ENCODE measurements at regions not wholly inside any gene's neighbourhood (a gene's known extent, or its start where the extent isn't known, plus 50 kb on each side); places are given as distances from the start of the nearest gene placed in this dataset.

- H3K9ac ChIP-seq (ENCODE audit: extremely low read depth, insufficient read length, low read length), result no peak overlapping the region
- TF ChIP-seq CTCF (conservative IDR thresholded peaks at IDR 0.05), result no peak
These were observed 1565.5 kb downstream of the UQCRFS1 start for GRCh38 chr19:27647423-27647822.

More at GRCh38 chr19:27647423-27647822, 1565.5 kb downstream of the UQCRFS1 start:
- DNase-seq, result no peak
- peaks cover 1% of the 10 kb centered on the region; the same call in 1 of the 2 replicates for H3K27me3 Mint-ChIP-seq (ENCODE audit: low read depth)
- no peak overlapping the region for H2BK20ac ChIP-seq (ENCODE audit: low read depth, low read length, poor library complexity, severe bottlenecking)
- H2BK120ac ChIP-seq (ENCODE audit: low read depth, low read length, poor library complexity, severe bottlenecking), result no peak overlapping the region
- H3K79me1 ChIP-seq (ENCODE audit: insufficient read depth, low read depth, low read length, poor library complexity, severe bottlenecking), result no peaks in the 10 kb centered on the region
- no peaks in the 10 kb centered on the region for H4K20me1 ChIP-seq (ENCODE audit: control insufficient read depth, insufficient read depth, insufficient read length)
- peaks cover 0 to 16% (median 14%) of the 10 kb centered on the region in 3 experiments; a peak in 5 of 7 replicates for H3K36me3 Mint-ChIP-seq (ENCODE audit: insufficient read depth in 1 of 3, low read depth in 3 of 3)
- H3K9me3 Mint-ChIP-seq, result peaks cover 66 to 67% of the 10 kb centered on the region in 2 experiments
- H3K9me3 ChIP-seq (ENCODE audit: control insufficient read depth, low read depth, low read length), result peaks cover 59% of the 10 kb centered on the region
- no peak overlapping the region for H3K56ac ChIP-seq (ENCODE audit: insufficient read length, low read depth, low read length)
- H3K4ac ChIP-seq (ENCODE audit: low read depth, low read length), result no peak overlapping the region
- H3K79me2 ChIP-seq (ENCODE audit: insufficient read depth, low read length), result no peaks in the 10 kb centered on the region
- no peak overlapping the region for H2BK15ac ChIP-seq (ENCODE audit: low read depth, low read length)
- no peak overlapping the region for H3K4me3 Mint-ChIP-seq
- no peak overlapping the region for H4K8ac ChIP-seq (replicated peaks; ENCODE audit: insufficient read length, low read depth, low read length)
- H3K27ac Mint-ChIP-seq, result no peak overlapping the region
- H4K5ac ChIP-seq (ENCODE audit: insufficient read length, low read depth, low read length), result no peak overlapping the region
- H4K91ac ChIP-seq (ENCODE audit: insufficient read length, low read depth, low read length), result no peak overlapping the region
- no peak overlapping the region for H2AK5ac ChIP-seq (ENCODE audit: insufficient read length, low read length)
- H3K27ac ChIP-seq (ENCODE audit: insufficient read length, low read depth, low read length), result no peak overlapping the region
- H3K4me1 ChIP-seq (ENCODE audit: insufficient read depth, low read length), result no peaks in the 10 kb centered on the region
- no CpG with 5 or more reads among the region's 4 CpGs for WGBS (ENCODE audit: extremely low coverage, insufficient read length, low lambda C conversion rate)
- no peak overlapping the region for H3K18ac ChIP-seq (ENCODE audit: insufficient read length, low read depth, low read length)
- H3K4me2 ChIP-seq (ENCODE audit: insufficient read depth, insufficient read length, low read length), result no peak overlapping the region
- no peak overlapping the region for H2BK5ac ChIP-seq (ENCODE audit: insufficient read length, low read length)
- H3K23me2 ChIP-seq (ENCODE audit: insufficient read length, low read depth, low read length, poor library complexity, severe bottlenecking), result no peaks in the 10 kb centered on the region
- no peaks in the 10 kb centered on the region for H3K27me3 ChIP-seq (ENCODE audit: insufficient read depth, low read length)
- H2AFZ ChIP-seq (ENCODE audit: low read length), result no peak overlapping the region
- H2BK12ac ChIP-seq (ENCODE audit: insufficient read length, low read depth, low read length), result no peak overlapping the region
- no peaks in the 10 kb centered on the region for H3K4me1 Mint-ChIP-seq
- H3K23ac ChIP-seq (ENCODE audit: insufficient read length, low read depth, low read length), result no peak overlapping the region
- no peak overlapping the region for H3K14ac ChIP-seq (ENCODE audit: insufficient read depth, low read length)
- H3T11ph ChIP-seq (ENCODE audit: low read length), result no peak overlapping the region
